ENCODE measurements at regions not wholly inside any gene's neighbourhood (a gene's known extent, or its start where the extent isn't known, plus 50 kb on each side); places are given as distances from the start of the nearest gene placed in this dataset.

DNA sequence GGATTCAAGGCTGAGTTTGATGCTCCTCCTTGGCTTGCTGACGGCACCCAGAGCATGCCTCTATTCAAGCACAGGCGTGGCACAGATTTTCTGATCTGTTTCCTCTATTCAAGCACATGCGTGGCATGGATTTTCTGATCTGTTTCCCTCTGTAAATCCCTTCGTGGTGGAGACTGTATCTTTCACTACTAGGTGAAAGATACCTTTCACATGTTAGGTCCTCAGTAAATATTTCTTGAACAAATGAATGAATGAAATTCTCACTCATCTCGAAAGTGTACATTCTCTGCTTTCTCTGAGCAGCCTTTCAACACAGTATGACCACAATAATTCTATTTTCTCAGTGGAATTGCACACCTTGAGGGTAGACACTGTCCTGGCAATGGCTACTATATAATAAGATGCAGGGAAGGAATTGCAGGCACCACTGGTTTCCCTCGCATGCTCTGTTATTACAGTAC lies 72.6 kb upstream of the F13A1 start:
- TF ChIP-seq, protein P1, sequence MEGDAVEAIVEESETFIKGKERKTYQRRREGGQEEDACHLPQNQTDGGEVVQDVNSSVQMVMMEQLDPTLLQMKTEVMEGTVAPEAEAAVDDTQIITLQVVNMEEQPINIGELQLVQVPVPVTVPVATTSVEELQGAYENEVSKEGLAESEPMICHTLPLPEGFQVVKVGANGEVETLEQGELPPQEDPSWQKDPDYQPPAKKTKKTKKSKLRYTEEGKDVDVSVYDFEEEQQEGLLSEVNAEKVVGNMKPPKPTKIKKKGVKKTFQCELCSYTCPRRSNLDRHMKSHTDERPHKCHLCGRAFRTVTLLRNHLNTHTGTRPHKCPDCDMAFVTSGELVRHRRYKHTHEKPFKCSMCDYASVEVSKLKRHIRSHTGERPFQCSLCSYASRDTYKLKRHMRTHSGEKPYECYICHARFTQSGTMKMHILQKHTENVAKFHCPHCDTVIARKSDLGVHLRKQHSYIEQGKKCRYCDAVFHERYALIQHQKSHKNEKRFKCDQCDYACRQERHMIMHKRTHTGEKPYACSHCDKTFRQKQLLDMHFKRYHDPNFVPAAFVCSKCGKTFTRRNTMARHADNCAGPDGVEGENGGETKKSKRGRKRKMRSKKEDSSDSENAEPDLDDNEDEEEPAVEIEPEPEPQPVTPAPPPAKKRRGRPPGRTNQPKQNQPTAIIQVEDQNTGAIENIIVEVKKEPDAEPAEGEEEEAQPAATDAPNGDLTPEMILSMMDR (IDR thresholded peaks at IDR 0.05): no peak
- TF ChIP-seq POLR2A (IDR thresholded peaks at IDR 0.05): no peak
